Stimulated activated CD4-positive, alpha-beta T cell treated with anti-CD3 and anti-CD28 coated beads, Interleukin-12 subunit alpha, Interleukin-12 subunit beta, amount 100 ng/mL, for 24 hours (primary cell): ENCODE measurements at regions not wholly inside any gene's neighbourhood (a gene's known extent, or its start where the extent isn't known, plus 50 kb on each side); places are given as distances from the start of the nearest gene placed in this dataset.

ENCODE experiments used
- DNase-seq, 2 experiments: peaks; one replicate each; pipeline ENCODE4 v3.0.0-alpha.2; 2020; ENCODE audit warnings: low read depth in 2 of 2

GRCh38 chr4:126682250-126682649 lies 950.5 kb upstream of the INTU start:
- no peak for DNase-seq

GRCh38 chr4:126686491-126686890 lies 946.3 kb upstream of the INTU start:
- no peak for DNase-seq

- no peak for DNase-seq
Observed at GRCh38 chr4:126687655-126688358, 945.0 kb upstream of the INTU start.

GRCh38 chr4:126691797-126692196 lies 941.0 kb upstream of the INTU start:
- no peak for DNase-seq

GRCh38 chr4:126697748-126698147 lies 935.0 kb upstream of the INTU start:
- DNase-seq = no peak

- no peak for DNase-seq
Observed at GRCh38 chr4:126698224-126698623, 934.5 kb upstream of the INTU start.

- no peak for DNase-seq
Observed at GRCh38 chr4:126701756-126702155, 931.0 kb upstream of the INTU start.

- no peak for DNase-seq
Observed at GRCh38 chr4:126702747-126703146, 930.0 kb upstream of the INTU start.

GRCh38 chr4:126705266-126705665 lies 927.5 kb upstream of the INTU start:
- DNase-seq = no peak

- no peak for DNase-seq
Observed at GRCh38 chr4:126708716-126709115, 924.0 kb upstream of the INTU start.

GRCh38 chr4:126710935-126711334 lies 921.8 kb upstream of the INTU start:
- DNase-seq = no peak

- no peak for DNase-seq
Observed at GRCh38 chr4:126715067-126715466, 917.7 kb upstream of the INTU start.

- DNase-seq = no peak
Observed at GRCh38 chr4:126715681-126716080, 917.1 kb upstream of the INTU start.

- no peak for DNase-seq
Observed at GRCh38 chr4:126718136-126718535, 914.6 kb upstream of the INTU start.

- DNase-seq = no peak
Observed at GRCh38 chr4:126719852-126720251, 912.9 kb upstream of the INTU start.

GRCh38 chr4:126725906-126726305 lies 906.9 kb upstream of the INTU start:
- DNase-seq = no peak

- no peak for DNase-seq
Observed at GRCh38 chr4:126727461-126727860, 905.3 kb upstream of the INTU start.

- DNase-seq = no peak
Observed at GRCh38 chr4:126731062-126731461, 901.7 kb upstream of the INTU start.

GRCh38 chr4:126733301-126733700 lies 899.5 kb upstream of the INTU start:
- no peak for DNase-seq

GRCh38 chr4:126734465-126734864 lies 898.3 kb upstream of the INTU start:
- no peak for DNase-seq

GRCh38 chr4:126735294-126736132 lies 897.2 kb upstream of the INTU start:
- DNase-seq = no peak

- DNase-seq = no peak
Observed at GRCh38 chr4:126736133-126736518, 896.6 kb upstream of the INTU start.

- no peak for DNase-seq
Observed at GRCh38 chr4:126737899-126738526, 894.7 kb upstream of the INTU start.
